ENCODE measurements at regions not wholly inside any gene's neighbourhood (a gene's known extent, or its start where the extent isn't known, plus 50 kb on each side); places are given as distances from the start of the nearest gene placed in this dataset.

DNA sequence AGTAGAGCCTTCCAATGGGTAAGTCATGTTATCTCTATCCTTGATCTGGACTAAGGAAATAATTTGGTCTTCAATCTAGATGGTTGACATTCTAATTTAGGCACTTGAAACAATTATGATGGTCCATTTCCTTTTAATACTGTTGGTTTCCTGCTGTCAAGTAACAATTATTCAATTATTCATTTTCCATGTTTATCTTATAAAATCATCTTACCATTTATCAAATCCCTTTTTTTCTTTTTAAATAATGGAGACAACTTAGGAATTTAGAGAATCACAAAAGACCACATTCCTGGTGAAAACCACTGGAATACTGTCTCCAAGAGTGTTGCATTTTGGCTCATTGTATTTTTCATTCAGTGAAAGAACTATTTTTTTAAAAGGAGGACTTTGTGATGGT, 148.7 kb upstream of the CTSO start:
- H3K36me3 ChIP-seq = no peaks in the 10 kb centered on the region
- no peak for ATAC-seq (ENCODE audit: insufficient number of reproducible peaks, low FRiP score, low read depth)
- no peaks in the 10 kb centered on the region for H3K9me3 ChIP-seq
- TF ChIP-seq, protein P1, sequence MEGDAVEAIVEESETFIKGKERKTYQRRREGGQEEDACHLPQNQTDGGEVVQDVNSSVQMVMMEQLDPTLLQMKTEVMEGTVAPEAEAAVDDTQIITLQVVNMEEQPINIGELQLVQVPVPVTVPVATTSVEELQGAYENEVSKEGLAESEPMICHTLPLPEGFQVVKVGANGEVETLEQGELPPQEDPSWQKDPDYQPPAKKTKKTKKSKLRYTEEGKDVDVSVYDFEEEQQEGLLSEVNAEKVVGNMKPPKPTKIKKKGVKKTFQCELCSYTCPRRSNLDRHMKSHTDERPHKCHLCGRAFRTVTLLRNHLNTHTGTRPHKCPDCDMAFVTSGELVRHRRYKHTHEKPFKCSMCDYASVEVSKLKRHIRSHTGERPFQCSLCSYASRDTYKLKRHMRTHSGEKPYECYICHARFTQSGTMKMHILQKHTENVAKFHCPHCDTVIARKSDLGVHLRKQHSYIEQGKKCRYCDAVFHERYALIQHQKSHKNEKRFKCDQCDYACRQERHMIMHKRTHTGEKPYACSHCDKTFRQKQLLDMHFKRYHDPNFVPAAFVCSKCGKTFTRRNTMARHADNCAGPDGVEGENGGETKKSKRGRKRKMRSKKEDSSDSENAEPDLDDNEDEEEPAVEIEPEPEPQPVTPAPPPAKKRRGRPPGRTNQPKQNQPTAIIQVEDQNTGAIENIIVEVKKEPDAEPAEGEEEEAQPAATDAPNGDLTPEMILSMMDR (IDR thresholded peaks at IDR 0.05) = no peak
- H3K27ac ChIP-seq = no peak overlapping the region
- H3K4me1 ChIP-seq (ENCODE audit: control insufficient read depth in 1 of 2, low read depth in 2 of 2) = no peaks in the 10 kb centered on the region
- no peak overlapping the region for H3K4me3 ChIP-seq
- no peaks in the 10 kb centered on the region for H3K27me3 ChIP-seq (replicated peaks; ENCODE audit: insufficient read depth)
- DNase-seq (ENCODE audit: low spot score) = no peak

DNA sequence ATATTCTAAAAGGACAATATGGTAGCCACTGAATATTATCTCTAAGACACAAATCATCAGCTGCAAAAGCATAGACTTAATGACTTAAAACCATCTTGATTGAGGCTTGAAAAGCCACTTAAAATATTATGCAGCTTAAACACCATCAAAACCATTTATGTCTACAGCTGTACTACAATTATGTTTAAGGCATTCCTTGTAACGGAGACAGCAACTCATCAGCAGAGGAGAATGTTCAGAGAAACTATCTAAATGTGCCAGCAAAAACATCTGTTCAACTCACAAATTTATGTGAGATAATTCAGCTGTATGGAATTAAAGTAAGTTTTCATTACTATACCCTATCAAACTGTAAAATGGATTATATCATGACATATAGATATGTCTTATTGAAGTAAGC, 147.9 kb upstream of the CTSO start:
- H3K4me1 ChIP-seq (ENCODE audit: control insufficient read depth in 1 of 2, low read depth in 2 of 2) = no peaks in the 10 kb centered on the region
- H3K9me3 ChIP-seq = no peaks in the 10 kb centered on the region
- TF ChIP-seq, protein P1 (IDR thresholded peaks at IDR 0.05) = no peak
- no peak overlapping the region for H3K27ac ChIP-seq
- DNase-seq (ENCODE audit: low spot score) = no peak
- ATAC-seq (ENCODE audit: insufficient number of reproducible peaks, low FRiP score, low read depth) = no peak
- no peaks in the 10 kb centered on the region for H3K27me3 ChIP-seq (replicated peaks; ENCODE audit: insufficient read depth)
- H3K4me3 ChIP-seq = no peak overlapping the region
- H3K36me3 ChIP-seq = no peaks in the 10 kb centered on the region

DNA sequence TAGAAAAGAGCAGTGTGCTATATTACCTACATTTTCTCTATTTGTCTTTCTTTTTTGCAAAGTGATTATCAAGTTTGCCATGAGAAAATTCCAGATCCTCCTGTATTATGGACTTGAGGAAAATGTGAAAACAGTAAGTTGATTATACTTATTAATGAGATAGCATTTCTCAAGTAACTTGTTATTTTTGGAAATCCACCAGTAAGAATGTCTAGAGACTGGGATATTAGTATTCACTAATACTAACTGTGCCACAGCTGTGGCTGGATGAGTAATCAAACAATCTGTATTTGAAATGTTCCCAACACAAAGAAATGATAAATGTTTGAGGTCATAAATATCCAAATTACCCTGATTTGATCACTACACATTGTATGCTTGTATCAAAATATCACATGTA, 147.0 kb upstream of the CTSO start:
- Histone ChIP-seq H3K27ac (no peak overlapping the region), H3K27me3 (replicated peaks; ENCODE audit: insufficient read depth) (no peaks in the 10 kb centered on the region), H3K36me3 (no peaks in the 10 kb centered on the region), H3K9me3 (no peaks in the 10 kb centered on the region), H3K4me3 (no peak overlapping the region), H3K4me1 (ENCODE audit: control insufficient read depth in 1 of 2, low read depth in 2 of 2) (no peaks in the 10 kb centered on the region)
- TF ChIP-seq, protein P1 (IDR thresholded peaks at IDR 0.05) = no peak
- no peak for ATAC-seq (ENCODE audit: insufficient number of reproducible peaks, low FRiP score, low read depth)
- no peak for DNase-seq (ENCODE audit: low spot score)

GRCh38 chr4:156098805-156099204, 145.1 kb upstream of the CTSO start:
- no peak for ATAC-seq (ENCODE audit: insufficient number of reproducible peaks, low FRiP score, low read depth)
- H3K27me3 ChIP-seq (replicated peaks; ENCODE audit: insufficient read depth) = no peaks in the 10 kb centered on the region
- H3K36me3 ChIP-seq = no peaks in the 10 kb centered on the region
- H3K27ac ChIP-seq = no peak overlapping the region
- H3K4me1 ChIP-seq (ENCODE audit: control insufficient read depth in 1 of 2, low read depth in 2 of 2) = no peaks in the 10 kb centered on the region
- no peak overlapping the region for H3K4me3 ChIP-seq
- TF ChIP-seq, protein P1 (IDR thresholded peaks at IDR 0.05) = no peak
- no peaks in the 10 kb centered on the region for H3K9me3 ChIP-seq
- DNase-seq (ENCODE audit: low spot score) = no peak

- TF ChIP-seq, protein P1 (IDR thresholded peaks at IDR 0.05) = no peak
- Histone ChIP-seq H3K4me3 (no peak overlapping the region), H3K36me3 (no peaks in the 10 kb centered on the region), H3K4me1 (ENCODE audit: control insufficient read depth in 1 of 2, low read depth in 2 of 2) (no peaks in the 10 kb centered on the region), H3K27me3 (replicated peaks; ENCODE audit: insufficient read depth) (no peaks in the 10 kb centered on the region), H3K27ac (no peak overlapping the region), H3K9me3 (no peaks in the 10 kb centered on the region)
- ATAC-seq (ENCODE audit: insufficient number of reproducible peaks, low FRiP score, low read depth) = no peak
- DNase-seq (ENCODE audit: low spot score) = no peak
Observed at GRCh38 chr4:156085100-156085499, 131.4 kb upstream of the CTSO start.

Measured in thoracic aorta (tissue), 2 donors.